ENCODE measurements at regions not wholly inside any gene's neighbourhood (a gene's known extent, or its start where the extent isn't known, plus 50 kb on each side); places are given as distances from the start of the nearest gene placed in this dataset.
"Not testable (repeated sequence)": the region's sequence is repeated elsewhere in the genome, so short reads cannot be mapped to it uniquely, and the experiment has no call there.

DNA sequence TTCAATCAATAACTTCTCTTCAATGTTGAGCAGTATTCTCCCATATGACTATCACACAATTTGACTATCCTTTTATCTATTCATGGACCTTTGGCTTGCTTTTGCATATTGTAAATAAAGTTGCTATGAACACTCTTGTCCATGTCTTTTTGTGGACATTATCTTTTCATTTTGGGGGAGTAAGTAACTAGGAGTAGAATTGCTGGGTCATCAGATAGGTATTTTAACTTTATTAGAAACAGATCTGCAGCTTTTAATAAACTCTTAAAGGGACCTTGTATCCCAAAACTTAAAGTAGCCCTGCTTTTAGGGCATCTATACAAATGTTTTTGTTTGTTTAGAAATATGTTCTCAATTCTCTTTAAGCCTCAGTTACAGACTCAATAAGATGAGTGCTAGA lies 614.2 kb upstream of the CITED2 start:
- no peak for DNase-seq

GRCh38 chr6:139987091-139987490 lies 612.6 kb upstream of the CITED2 start:
- DNase-seq, result no peak

DNA sequence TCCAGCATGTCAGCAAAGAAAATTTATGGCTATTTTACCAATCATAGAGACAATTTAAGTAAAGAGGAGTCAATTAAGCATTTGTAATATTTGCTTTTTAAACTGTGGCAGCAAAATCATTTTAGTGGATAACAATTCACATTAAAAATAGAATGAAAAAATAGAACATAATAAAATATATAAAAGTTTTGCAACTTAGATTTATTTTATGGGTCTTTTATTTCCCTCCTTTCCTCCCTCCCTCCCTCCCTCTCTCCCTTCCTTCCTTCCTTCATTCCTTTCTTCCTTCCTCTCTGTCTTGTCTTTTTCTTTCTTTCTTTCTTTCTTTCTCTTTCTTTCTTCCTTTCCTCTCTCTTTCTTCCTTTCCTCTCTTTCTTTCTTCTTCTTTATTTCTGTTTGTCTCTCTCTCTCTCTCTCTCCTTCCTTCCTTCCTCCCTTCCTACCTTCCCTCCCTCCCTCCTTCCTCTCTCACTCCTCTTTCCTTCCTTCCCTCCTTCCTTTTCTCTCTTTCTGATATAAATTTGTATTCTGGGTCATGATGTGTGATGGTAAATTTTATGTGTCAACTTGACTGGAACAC lies 610.9 kb upstream of the CITED2 start:
- DNase-seq, result no peak

- no peak for DNase-seq
Measured at GRCh38 chr6:139984317-139984716, 609.9 kb upstream of the CITED2 start.

DNA sequence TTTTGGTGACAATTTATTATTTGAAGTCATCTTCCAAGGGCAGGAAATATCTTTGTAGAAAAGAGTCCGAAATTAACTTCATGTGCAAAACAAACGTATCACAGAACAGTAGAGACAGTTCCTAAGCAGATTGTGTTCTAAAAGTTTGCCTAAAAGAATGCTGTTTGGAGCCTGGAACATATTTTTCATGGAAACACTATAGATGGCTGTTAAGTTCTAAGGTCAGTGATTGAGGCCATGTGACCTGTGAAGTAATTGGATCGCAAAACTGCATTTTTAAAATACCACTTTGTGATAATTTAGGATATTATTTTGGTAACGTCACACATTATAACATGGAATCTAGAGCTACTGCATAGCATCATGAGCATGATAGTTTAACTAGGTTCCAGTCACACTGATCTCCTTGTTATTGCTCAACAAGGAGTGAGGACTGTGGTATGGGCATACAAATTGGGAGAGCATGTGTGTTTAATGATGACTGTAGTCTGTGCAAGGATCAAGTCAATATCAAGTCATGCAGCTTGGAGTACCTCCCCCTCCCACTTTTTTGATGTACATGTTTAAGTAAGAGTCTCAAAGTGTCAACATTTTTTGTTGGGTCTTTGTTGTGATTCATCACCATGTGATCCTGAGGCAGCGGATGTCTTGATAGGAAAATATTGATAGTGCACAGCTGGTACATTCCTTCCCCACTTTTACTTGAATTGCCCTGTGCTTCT lies 609.3 kb upstream of the CITED2 start:
- DNase-seq, result no peak

DNA sequence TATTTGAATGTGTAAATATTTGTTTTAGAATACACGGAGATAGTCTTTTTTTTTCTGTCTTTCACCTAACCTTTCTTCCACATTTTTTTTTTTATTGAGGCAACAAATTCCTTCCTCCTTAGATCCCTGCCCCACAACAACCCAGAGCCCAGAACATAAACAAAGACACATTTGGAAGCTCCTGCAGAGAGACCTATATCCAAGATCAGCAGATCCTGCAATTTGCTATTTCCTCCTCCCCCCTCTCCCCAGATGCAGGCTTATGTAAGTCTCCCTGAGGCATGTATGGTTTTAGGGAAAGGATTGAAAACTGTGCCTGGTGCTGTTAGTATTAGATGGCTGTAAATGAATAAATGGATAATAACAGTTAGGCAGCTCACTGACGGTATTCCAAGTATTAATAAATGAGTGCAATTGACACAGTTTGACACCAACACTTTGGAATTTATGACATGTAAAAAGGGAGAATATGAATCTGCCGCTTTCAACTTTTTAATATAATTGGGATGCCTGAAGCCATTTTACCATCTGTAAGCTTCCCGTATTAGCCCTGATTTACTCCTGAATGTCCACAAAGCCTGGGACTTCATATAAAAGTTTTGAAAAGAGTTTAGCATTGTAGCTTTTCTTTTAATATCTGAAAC lies 608.3 kb upstream of the CITED2 start:
- DNase-seq, result no peak

GRCh38 chr6:139982195-139982594 lies 607.7 kb upstream of the CITED2 start:
- DNase-seq, result no peak

DNA sequence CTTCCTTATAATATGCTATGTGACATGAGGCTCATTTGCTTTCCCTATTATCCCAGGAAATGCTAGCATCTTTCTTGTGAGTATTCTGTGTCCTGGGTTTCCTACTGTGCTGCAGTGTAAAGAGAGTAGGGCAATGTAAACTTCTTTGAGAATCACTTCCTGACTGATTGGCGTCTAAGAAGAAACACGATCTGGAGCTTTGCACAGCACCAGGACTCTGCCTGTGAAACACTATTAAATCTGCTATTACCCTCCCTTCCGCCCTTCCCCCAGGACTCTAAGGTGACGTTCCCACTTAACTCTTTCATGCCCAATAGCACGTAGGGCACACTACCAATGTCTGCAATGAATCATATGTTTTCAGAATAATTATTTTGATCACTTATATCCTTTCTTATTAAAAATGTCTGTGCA lies 607.3 kb upstream of the CITED2 start:
- DNase-seq, result no peak

DNA sequence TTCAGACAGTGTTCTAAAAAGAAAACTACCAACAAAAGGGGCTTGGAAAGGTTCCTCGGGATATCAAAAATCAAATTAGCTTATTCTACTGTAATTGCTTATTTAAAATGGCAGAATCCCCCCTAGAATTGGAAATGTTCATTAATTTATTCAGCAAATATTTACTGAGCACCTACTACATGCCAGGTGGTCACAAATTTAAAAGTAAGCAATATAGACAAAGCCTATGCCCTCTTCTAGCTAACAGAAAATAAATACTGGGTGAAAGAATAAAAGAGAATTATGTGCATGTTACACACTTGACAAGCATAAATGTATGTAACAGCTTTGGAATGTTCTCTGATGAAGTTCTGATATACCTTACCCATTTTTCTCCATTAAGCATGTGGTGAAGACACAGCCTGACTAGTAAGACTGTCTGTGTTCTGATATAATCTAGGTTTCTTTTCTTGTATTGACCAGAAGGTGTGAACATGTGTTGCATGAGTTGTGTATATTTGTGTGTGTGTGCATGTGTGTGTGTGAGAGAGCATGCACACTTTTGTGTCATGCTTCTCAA lies 606.7 kb upstream of the CITED2 start:
- no peak for DNase-seq

DNA sequence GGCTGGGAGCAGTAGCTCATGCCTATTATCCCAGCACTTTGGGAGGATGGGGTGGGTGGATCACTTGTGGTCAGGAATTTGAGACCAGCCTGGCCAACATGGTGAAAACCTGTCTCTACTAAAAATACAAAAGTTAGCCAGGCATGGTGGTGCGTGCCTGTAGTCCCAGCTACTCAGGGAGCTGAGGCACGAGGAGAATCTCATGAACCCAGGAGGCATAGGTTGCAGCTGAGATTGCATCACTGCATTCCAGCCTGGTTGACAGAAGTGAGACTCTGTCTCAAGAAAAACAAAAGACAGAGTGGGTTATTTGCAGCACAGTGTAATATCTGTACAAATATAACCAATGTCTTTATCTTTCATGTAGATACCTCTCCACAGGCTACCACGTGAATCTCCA lies 606.2 kb upstream of the CITED2 start:
- DNase-seq, result not testable (repeated sequence)

- no peak for DNase-seq
Measured at GRCh38 chr6:139979021-139979725, 604.7 kb upstream of the CITED2 start.

DNA sequence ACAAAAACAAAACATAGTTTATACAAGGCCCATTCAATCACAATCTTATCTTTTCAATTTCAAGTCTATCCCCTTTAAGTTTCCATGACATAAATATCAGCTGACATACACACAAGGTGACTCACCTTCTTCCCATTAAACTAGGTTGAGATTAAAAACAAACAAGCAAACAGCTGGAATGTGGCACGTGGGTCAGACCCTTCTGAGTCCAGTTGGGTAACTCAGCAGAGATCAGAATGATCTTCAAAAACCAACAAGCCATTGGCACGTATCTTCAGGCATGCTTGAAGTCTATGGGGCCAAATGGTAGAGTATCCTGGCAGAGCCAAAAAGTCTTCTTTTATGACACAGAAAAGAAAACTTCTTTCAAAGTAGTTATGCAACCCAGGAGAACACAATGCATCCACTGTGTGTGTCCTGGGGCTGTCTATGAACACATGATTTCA lies 603.5 kb upstream of the CITED2 start:
- no peak for DNase-seq

DNA sequence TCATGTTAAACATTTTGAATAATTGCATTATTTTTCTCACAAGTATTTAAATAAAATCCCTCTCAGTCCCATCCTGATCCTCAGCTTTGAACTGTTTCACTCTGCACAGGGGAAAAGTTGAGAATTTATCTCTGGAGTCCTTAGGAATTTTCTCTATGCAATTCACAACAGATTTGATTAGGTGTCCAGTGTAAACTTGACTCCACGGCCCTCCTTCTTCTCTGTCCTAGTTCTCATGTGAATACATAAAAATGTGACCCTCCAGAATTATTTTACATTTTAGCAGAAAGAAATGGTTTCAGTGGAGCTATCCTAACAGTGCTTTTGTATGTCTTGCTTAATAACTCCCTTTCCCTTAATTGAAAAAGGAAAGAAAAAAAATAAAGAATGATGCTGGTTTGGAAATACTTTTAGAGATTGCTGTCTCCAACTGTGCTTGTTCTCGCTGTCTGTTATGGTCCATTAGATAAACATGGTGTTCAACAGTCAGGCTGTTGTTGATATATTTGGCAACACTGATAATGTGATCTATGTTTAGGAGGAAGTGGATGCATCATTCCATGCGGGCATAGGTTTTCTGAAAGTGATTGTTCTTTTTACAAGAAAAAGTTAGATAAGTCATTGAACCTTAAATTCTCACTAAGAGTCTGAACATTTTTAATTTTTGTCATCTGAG lies 599.4 kb upstream of the CITED2 start:
- no peak for DNase-seq

- DNase-seq, result no peak
Measured at GRCh38 chr6:139972116-139972515, 597.7 kb upstream of the CITED2 start.

DNA sequence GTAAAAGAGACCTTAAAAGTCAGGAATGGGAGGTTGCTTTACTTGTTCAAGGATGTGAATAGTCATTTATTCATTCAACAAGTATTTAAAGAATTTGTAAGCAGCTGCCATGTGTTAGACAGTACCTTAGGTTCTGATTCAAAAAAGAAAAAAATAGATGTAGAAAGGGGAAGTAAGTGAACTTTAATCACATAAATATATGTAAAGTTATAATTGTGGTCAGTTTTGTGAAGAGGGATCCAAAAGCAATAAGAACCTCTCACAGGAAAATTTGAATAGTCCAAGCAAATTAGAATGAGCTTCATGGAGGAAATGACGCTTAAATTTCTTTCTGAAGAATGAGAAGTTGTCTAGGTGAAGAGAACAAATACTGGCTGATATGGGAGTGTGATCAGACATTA lies 596.1 kb upstream of the CITED2 start:
- no peak for DNase-seq

GRCh38 chr6:139967497-139967896 lies 593.0 kb upstream of the CITED2 start:
- no peak for DNase-seq

GRCh38 chr6:139965393-139965792 lies 590.9 kb upstream of the CITED2 start:
- DNase-seq, result no peak

DNA sequence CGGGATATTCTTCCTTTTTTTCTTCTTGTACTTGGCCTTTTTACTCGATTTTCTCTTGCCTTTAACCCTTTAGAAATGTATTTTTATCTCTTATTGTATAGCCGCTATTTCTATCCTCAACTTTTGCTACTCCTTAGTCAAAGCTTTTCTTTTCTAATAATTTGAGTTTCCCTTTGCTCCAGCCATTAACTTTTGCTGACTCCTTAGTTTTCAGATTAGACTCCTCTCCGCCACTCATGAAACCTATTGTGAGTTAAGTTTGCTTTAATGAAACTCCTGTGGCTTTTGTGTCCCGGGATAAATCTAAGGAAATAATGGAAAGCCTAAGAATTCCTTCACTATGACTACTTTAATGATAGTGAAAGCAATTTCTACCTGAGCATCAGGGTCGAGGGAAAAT lies 590.3 kb upstream of the CITED2 start:
- DNase-seq, result no peak

GRCh38 chr6:139962654-139963347 lies 588.4 kb upstream of the CITED2 start:
- no peak for DNase-seq

- DNase-seq, result no peak
Measured at GRCh38 chr6:139961190-139961589, 586.7 kb upstream of the CITED2 start.

- no peak for DNase-seq
Measured at GRCh38 chr6:139960671-139961070, 586.2 kb upstream of the CITED2 start.
